AG04450 (cell line): ENCODE measurements at regions not wholly inside any gene's neighbourhood (a gene's known extent, or its start where the extent isn't known, plus 50 kb on each side); places are given as distances from the start of the nearest gene placed in this dataset.
"Not testable (repeated sequence)": the region's sequence is repeated elsewhere in the genome, so short reads cannot be mapped to it uniquely, and the experiment has no call there.

Source experiments
- CTCF ChIA-PET: fragments of 300-600, 350-600 bp; formaldehyde crosslinking; extraction: SDS; loops from one replicate; lab custom pipeline; 2022; ENCODE audit warnings: antibody characterized with exemption, inconsistent platforms; lab: Charles Lee
- POLR2A ChIA-PET: fragments of 350-600 bp; formaldehyde crosslinking; extraction: SDS; loops from one replicate; lab custom pipeline; 2021; ENCODE audit warnings: antibody characterized with exemption, inconsistent platforms; lab: Yijun Ruan, JAX
- DNase-seq: peaks from one replicate; pipeline ENCODE4 v3.0.0-alpha.2; 2011; ENCODE audit warnings: low read depth, low spot score
- H3K27ac ChIP-seq: one replicate; pipeline ENCODE4 v1.5.1; 2012; ENCODE audit warnings: low read depth, low read length, control low read depth
- H3K27me3 ChIP-seq: one replicate; pipeline ENCODE4 v1.6.0; 2012; ENCODE audit warnings: low read length; ENCODE audit not compliant: control insufficient read depth, insufficient read depth
- H3K4me3 ChIP-seq: 2 replicates; pipeline ENCODE4 v1.5.1; 2011; ENCODE audit warnings: mild to moderate bottlenecking, low read depth, low read length, control low read depth
- H3K9me3 ChIP-seq: 2 replicates; pipeline ENCODE4 v1.5.1; 2012; ENCODE audit warnings: low read length; ENCODE audit not compliant: control insufficient read depth, insufficient read depth
- TF ChIP-seq, protein P1 (sequence below): IDR thresholded peaks from 2 replicates; pipeline ENCODE4 v1.5.1; 2011; ENCODE audit warnings: low read depth, low read length, control low read depth, inconsistent platforms

GRCh38 chr17:27954548-27955495 lies 61.7 kb upstream of the LYRM9 start:
- Histone ChIP-seq H3K9me3 (no peaks in the 10 kb centered on the region), H3K27me3 (peaks cover 23% of the 10 kb centered on the region), H3K27ac (no peak overlapping the region), H3K4me3 (no peak overlapping the region)
- ChIA-PET POLR2A (no interaction called here), CTCF (no interaction called here)
- DNase-seq, result no peak
- TF ChIP-seq, protein P1, sequence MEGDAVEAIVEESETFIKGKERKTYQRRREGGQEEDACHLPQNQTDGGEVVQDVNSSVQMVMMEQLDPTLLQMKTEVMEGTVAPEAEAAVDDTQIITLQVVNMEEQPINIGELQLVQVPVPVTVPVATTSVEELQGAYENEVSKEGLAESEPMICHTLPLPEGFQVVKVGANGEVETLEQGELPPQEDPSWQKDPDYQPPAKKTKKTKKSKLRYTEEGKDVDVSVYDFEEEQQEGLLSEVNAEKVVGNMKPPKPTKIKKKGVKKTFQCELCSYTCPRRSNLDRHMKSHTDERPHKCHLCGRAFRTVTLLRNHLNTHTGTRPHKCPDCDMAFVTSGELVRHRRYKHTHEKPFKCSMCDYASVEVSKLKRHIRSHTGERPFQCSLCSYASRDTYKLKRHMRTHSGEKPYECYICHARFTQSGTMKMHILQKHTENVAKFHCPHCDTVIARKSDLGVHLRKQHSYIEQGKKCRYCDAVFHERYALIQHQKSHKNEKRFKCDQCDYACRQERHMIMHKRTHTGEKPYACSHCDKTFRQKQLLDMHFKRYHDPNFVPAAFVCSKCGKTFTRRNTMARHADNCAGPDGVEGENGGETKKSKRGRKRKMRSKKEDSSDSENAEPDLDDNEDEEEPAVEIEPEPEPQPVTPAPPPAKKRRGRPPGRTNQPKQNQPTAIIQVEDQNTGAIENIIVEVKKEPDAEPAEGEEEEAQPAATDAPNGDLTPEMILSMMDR, result no peak

GRCh38 chr17:27956601-27957445 lies 63.7 kb upstream of the LYRM9 start:
- Histone ChIP-seq H3K4me3 (no peak overlapping the region), H3K27ac (no peak overlapping the region), H3K27me3 (peaks cover 19% of the 10 kb centered on the region), H3K9me3 (no peaks in the 10 kb centered on the region)
- ChIA-PET POLR2A (no interaction called here), CTCF (no interaction called here)
- TF ChIP-seq, protein P1, result no peak
- no peak for DNase-seq

DNA sequence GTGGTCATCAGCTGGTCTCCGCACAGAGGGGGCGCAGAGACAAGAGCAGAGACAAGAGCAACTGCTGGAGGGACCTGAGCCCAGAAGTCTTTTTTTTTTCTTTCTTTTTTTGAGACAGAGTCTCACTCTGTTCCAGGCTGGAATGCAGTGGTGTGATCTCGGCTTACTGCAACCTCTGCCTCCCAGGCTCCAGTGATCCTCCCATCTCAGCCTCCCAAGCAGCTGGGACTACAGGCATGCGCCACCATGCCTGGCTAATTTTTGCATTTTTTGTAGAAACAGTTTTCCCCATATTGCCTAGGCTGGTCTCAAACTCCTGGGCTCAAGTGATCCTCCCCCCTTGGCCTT lies 64.3 kb upstream of the LYRM9 start:
- H3K27ac ChIP-seq, H3K9me3 ChIP-seq, DNase-seq, H3K4me3 ChIP-seq, POLR2A ChIA-PET: not testable (repeated sequence)
- CTCF ChIA-PET, result interaction anchor here (2.2 kb wide), 1 partner anchor 63 kb away, joined by 7 read pairs; no protein-coding TSS in a partner anchor
- peaks cover 20% of the 10 kb centered on the region for H3K27me3 ChIP-seq

- Histone ChIP-seq H3K9me3 (no peaks in the 10 kb centered on the region), H3K4me3 (no peak overlapping the region), H3K27ac (no peak overlapping the region), H3K27me3 (peaks cover 17% of the 10 kb centered on the region)
- CTCF ChIA-PET, result interaction anchor here (2.2 kb wide), 1 partner anchor 65 kb away, joined by 7 read pairs; no protein-coding TSS in a partner anchor
- TF ChIP-seq, protein P1, result no peak
- DNase-seq, result no peak
- POLR2A ChIA-PET, result no interaction called here
Observed at GRCh38 chr17:27958708-27959381, 65.7 kb upstream of the LYRM9 start.

GRCh38 chr17:27959382-27959709 lies 66.2 kb upstream of the LYRM9 start:
- no peak for DNase-seq
- peaks cover 15% of the 10 kb centered on the region for H3K27me3 ChIP-seq
- no peaks in the 10 kb centered on the region for H3K9me3 ChIP-seq
- H3K4me3 ChIP-seq, result no peak overlapping the region
- ChIA-PET CTCF (interaction anchor here (2.2 kb wide), 1 partner anchor 65 kb away, joined by 7 read pairs; no protein-coding TSS in a partner anchor), POLR2A (interaction anchor here (0.6 kb wide), 1 partner anchor 317 kb away, joined by 3 read pairs; no protein-coding TSS in a partner anchor)
- TF ChIP-seq, protein P1, result no peak
- H3K27ac ChIP-seq, result no peak overlapping the region
